ENCODE measurements at regions not wholly inside any gene's neighbourhood (a gene's known extent, or its start where the extent isn't known, plus 50 kb on each side); places are given as distances from the start of the nearest gene placed in this dataset.

GRCh38 chr2:150554046-150554445, 66.6 kb upstream of the RND3 start:
- Histone ChIP-seq H3K27ac (ENCODE audit: low read depth, low read length, poor library complexity, severe bottlenecking) (no peak overlapping the region), H3F3A (ENCODE audit: insufficient read depth, low read length) (no peaks in the 10 kb centered on the region)

GRCh38 chr2:150552041-150552820, 64.8 kb upstream of the RND3 start:
- Histone ChIP-seq H3K9me2 (ENCODE audit: low read depth, low read length) (no peaks in the 10 kb centered on the region), H3K4me1 (ENCODE audit: insufficient read depth, low read length, severe bottlenecking) (no peaks in the 10 kb centered on the region), H3K4me2 (ENCODE audit: low read length) (no peak overlapping the region), H3K27me3 (ENCODE audit: insufficient read depth, low read length) (no peaks in the 10 kb centered on the region), H3K79me2 (ENCODE audit: insufficient read depth, low read length) (no peaks in the 10 kb centered on the region), H3F3A (ENCODE audit: insufficient read depth, low read length) (no peaks in the 10 kb centered on the region), H4K20me1 (ENCODE audit: insufficient read depth, low read length) (no peaks in the 10 kb centered on the region), H2AFZ (ENCODE audit: low read length) (no peak overlapping the region), H3K4me3 (ENCODE audit: low read depth, low read length, poor library complexity, severe bottlenecking) (no peak overlapping the region), H3K9me3 (ENCODE audit: low read length) (no peaks in the 10 kb centered on the region), H3K27ac (ENCODE audit: low read depth, low read length, poor library complexity, severe bottlenecking) (no peak overlapping the region), H3K9ac (ENCODE audit: low read length) (no peak overlapping the region), H3K36me3 (ENCODE audit: insufficient read depth, low read length) (no peaks in the 10 kb centered on the region)
- TF ChIP-seq CTCF (IDR thresholded peaks at IDR 0.05; ENCODE audit: low read length): no peak
- TF ChIP-seq EZH2 (IDR thresholded peaks at IDR 0.05; ENCODE audit: borderline replicate concordance, low read length): no peak

More at GRCh38 chr2:150554046-150554445, 66.6 kb upstream of the RND3 start:
- H3K4me3 ChIP-seq (ENCODE audit: low read depth, low read length, poor library complexity, severe bottlenecking): no peak overlapping the region
- TF ChIP-seq EZH2 (IDR thresholded peaks at IDR 0.05; ENCODE audit: borderline replicate concordance, low read length) (no peak), CTCF (IDR thresholded peaks at IDR 0.05; ENCODE audit: low read length) (no peak)
- no peaks in the 10 kb centered on the region for H3K27me3 ChIP-seq (ENCODE audit: insufficient read depth, low read length)
- no peaks in the 10 kb centered on the region for H4K20me1 ChIP-seq (ENCODE audit: insufficient read depth, low read length)
- no peaks in the 10 kb centered on the region for H3K79me2 ChIP-seq (ENCODE audit: insufficient read depth, low read length)
- H3K9me3 ChIP-seq (ENCODE audit: low read length): no peaks in the 10 kb centered on the region
- H3K4me1 ChIP-seq (ENCODE audit: insufficient read depth, low read length, severe bottlenecking): no peaks in the 10 kb centered on the region
- H3K36me3 ChIP-seq (ENCODE audit: insufficient read depth, low read length): no peaks in the 10 kb centered on the region
- no peak overlapping the region for H3K9ac ChIP-seq (ENCODE audit: low read length)
- no peaks in the 10 kb centered on the region for H3K9me2 ChIP-seq (ENCODE audit: low read depth, low read length)
- no peak overlapping the region for H2AFZ ChIP-seq (ENCODE audit: low read length)
- H3K4me2 ChIP-seq (ENCODE audit: low read length): no peak overlapping the region

GRCh38 chr2:150549381-150549780, 61.9 kb upstream of the RND3 start:
- no peaks in the 10 kb centered on the region for H3K4me1 ChIP-seq (ENCODE audit: insufficient read depth, low read length, severe bottlenecking)
- H3F3A ChIP-seq (ENCODE audit: insufficient read depth, low read length): no peaks in the 10 kb centered on the region
- H3K27me3 ChIP-seq (ENCODE audit: insufficient read depth, low read length): no peaks in the 10 kb centered on the region
- no peaks in the 10 kb centered on the region for H3K36me3 ChIP-seq (ENCODE audit: insufficient read depth, low read length)
- H4K20me1 ChIP-seq (ENCODE audit: insufficient read depth, low read length): no peaks in the 10 kb centered on the region
- no peak overlapping the region for H3K4me3 ChIP-seq (ENCODE audit: low read depth, low read length, poor library complexity, severe bottlenecking)
- H2AFZ ChIP-seq (ENCODE audit: low read length): no peak overlapping the region
- no peak overlapping the region for H3K27ac ChIP-seq (ENCODE audit: low read depth, low read length, poor library complexity, severe bottlenecking)
- H3K9me2 ChIP-seq (ENCODE audit: low read depth, low read length): no peaks in the 10 kb centered on the region
- H3K4me2 ChIP-seq (ENCODE audit: low read length): no peak overlapping the region
- H3K79me2 ChIP-seq (ENCODE audit: insufficient read depth, low read length): no peaks in the 10 kb centered on the region
- no peaks in the 10 kb centered on the region for H3K9me3 ChIP-seq (ENCODE audit: low read length)
- no peak overlapping the region for H3K9ac ChIP-seq (ENCODE audit: low read length)
- TF ChIP-seq CTCF (IDR thresholded peaks at IDR 0.05; ENCODE audit: low read length) (no peak), EZH2 (IDR thresholded peaks at IDR 0.05; ENCODE audit: borderline replicate concordance, low read length) (no peak)
